ENCODE measurements at regions not wholly inside any gene's neighbourhood (a gene's known extent, or its start where the extent isn't known, plus 50 kb on each side); places are given as distances from the start of the nearest gene placed in this dataset.

GRCh38 chr2:103960129-103960513, 893.8 kb upstream of the POU3F3 start (continued):
- TF ChIP-seq JUND (IDR thresholded peaks at IDR 0.05) (no peak), CEBPB (IDR thresholded peaks at IDR 0.05; ENCODE audit: low read depth) (no peak), FOSL1 (IDR thresholded peaks at IDR 0.05; ENCODE audit: low read depth) (no peak), CBX3 (IDR thresholded peaks at IDR 0.05; ENCODE audit: low read depth) (no peak), ZFX (IDR thresholded peaks at IDR 0.05) (no peak), RAD21 (IDR thresholded peaks at IDR 0.05; ENCODE audit: low read depth) (no peak), EGR1 (IDR thresholded peaks at IDR 0.05; ENCODE audit: low read depth) (no peak), EZH2 (IDR thresholded peaks at IDR 0.05) (no peak)
- TF ChIP-seq, protein P1, sequence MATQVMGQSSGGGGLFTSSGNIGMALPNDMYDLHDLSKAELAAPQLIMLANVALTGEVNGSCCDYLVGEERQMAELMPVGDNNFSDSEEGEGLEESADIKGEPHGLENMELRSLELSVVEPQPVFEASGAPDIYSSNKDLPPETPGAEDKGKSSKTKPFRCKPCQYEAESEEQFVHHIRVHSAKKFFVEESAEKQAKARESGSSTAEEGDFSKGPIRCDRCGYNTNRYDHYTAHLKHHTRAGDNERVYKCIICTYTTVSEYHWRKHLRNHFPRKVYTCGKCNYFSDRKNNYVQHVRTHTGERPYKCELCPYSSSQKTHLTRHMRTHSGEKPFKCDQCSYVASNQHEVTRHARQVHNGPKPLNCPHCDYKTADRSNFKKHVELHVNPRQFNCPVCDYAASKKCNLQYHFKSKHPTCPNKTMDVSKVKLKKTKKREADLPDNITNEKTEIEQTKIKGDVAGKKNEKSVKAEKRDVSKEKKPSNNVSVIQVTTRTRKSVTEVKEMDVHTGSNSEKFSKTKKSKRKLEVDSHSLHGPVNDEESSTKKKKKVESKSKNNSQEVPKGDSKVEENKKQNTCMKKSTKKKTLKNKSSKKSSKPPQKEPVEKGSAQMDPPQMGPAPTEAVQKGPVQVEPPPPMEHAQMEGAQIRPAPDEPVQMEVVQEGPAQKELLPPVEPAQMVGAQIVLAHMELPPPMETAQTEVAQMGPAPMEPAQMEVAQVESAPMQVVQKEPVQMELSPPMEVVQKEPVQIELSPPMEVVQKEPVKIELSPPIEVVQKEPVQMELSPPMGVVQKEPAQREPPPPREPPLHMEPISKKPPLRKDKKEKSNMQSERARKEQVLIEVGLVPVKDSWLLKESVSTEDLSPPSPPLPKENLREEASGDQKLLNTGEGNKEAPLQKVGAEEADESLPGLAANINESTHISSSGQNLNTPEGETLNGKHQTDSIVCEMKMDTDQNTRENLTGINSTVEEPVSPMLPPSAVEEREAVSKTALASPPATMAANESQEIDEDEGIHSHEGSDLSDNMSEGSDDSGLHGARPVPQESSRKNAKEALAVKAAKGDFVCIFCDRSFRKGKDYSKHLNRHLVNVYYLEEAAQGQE (IDR thresholded peaks at IDR 0.05; ENCODE audit: low read depth), result no peak
- TF ChIP-seq, protein P2, sequence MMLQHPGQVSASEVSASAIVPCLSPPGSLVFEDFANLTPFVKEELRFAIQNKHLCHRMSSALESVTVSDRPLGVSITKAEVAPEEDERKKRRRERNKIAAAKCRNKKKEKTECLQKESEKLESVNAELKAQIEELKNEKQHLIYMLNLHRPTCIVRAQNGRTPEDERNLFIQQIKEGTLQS (IDR thresholded peaks at IDR 0.05), result no peak

DNA sequence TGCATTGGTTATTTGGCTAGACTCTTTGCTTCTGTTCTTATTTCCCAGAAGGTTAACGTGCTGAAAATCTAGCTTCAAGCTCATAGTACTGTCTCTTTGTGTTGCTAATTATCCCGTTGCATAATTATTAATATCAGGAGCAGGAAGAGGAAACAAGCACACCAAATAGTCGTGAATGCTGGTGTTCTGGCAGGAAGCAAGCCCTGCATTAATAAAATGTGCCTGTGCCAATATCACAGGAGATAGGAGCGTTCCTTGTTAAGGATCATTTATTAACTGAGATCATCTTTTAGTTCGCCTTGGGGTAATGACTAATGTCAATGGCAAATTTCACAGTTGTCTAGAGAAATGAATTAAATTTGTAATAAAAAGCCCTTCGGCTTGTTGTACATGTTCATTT, 893.0 kb upstream of the POU3F3 start:
- Histone ChIP-seq H3K9me3 (ENCODE audit: control insufficient read depth in 1 of 2, insufficient read depth in 1 of 2, low read depth in 1 of 2, low read length in 2 of 2) (peaks cover 9 to 14% of the 10 kb centered on the region in 2 experiments; a peak in 2 of 4 replicates), H3K9ac (ENCODE audit: low read length) (no peak overlapping the region), H3K27ac (ENCODE audit: low read depth, low read length) (no peak overlapping the region), H3K27me3 (ENCODE audit: insufficient read depth, low read length) (no peaks in the 10 kb centered on the region), H3K4me1 (ENCODE audit: control insufficient read depth in 1 of 2, insufficient read depth in 2 of 2, low read length in 2 of 2) (no peaks in the 10 kb centered on the region), H3K36me3 (ENCODE audit: control insufficient read depth in 1 of 2, insufficient read depth in 2 of 2, low read length in 2 of 2) (no peaks in the 10 kb centered on the region), H4K20me1 (ENCODE audit: insufficient read depth) (no peaks in the 10 kb centered on the region), H3K79me2 (ENCODE audit: insufficient read depth, low read length) (no peaks in the 10 kb centered on the region), H3K4me3 (replicated peaks in 1 of 2; ENCODE audit: low read depth in 1 of 2, low read length in 2 of 2) (no peak overlapping the region), H2AFZ (ENCODE audit: low read depth, low read length, poor library complexity, severe bottlenecking) (no peak overlapping the region), H3K4me2 (ENCODE audit: low read length) (no peak overlapping the region), H3K9me2 (ENCODE audit: insufficient read depth) (no peaks in the 10 kb centered on the region)
- no TSS peak for BruUV-seq (replicated peaks)
- ATAC-seq, result no peak
- DNase-seq (ENCODE audit: low read depth, low spot score), result no peak
- POLR2A ChIA-PET, result no interaction called here
- intact Hi-C loops (cut with micrococcal nuclease), result no loop called here
- RAD21 ChIA-PET (ENCODE audit: low non-redundant PET in 1 of 2, low total read pairs in 2 of 2, uncharacterized antibody in 2 of 2, unreplicated experiment in 2 of 2), result no interaction called here
- CTCF ChIA-PET, result no interaction called here
- TF ChIP-seq, protein P2 (IDR thresholded peaks at IDR 0.05), result no peak
- TF ChIP-seq CEBPB (IDR thresholded peaks at IDR 0.05; ENCODE audit: low read depth) (no peak), SRF (IDR thresholded peaks at IDR 0.05; ENCODE audit: low read depth) (no peak), CBX3 (IDR thresholded peaks at IDR 0.05; ENCODE audit: low read depth) (no peak), POLR2A (IDR thresholded peaks at IDR 0.05; ENCODE audit: borderline replicate concordance, extremely low read depth, insufficient read depth, insufficient read length) (no peak), FOSL1 (IDR thresholded peaks at IDR 0.05; ENCODE audit: low read depth) (no peak), RAD21 (IDR thresholded peaks at IDR 0.05; ENCODE audit: low read depth) (no peak), ZFX (IDR thresholded peaks at IDR 0.05) (no peak), SP1 (IDR thresholded peaks at IDR 0.05; ENCODE audit: low read depth) (no peak), ELF1 (IDR thresholded peaks at IDR 0.05; ENCODE audit: borderline replicate concordance, low read depth) (no peak), TCF7L2 (IDR thresholded peaks at IDR 0.05; ENCODE audit: borderline replicate concordance, extremely low read depth, insufficient read depth, insufficient read length) (no peak), ZNF274 (IDR thresholded peaks at IDR 0.05; ENCODE audit: low read depth, low read length) (no peak)
